RWPE1 (cell line): ENCODE measurements at regions not wholly inside any gene's neighbourhood (a gene's known extent, or its start where the extent isn't known, plus 50 kb on each side); places are given as distances from the start of the nearest gene placed in this dataset.

Experiments used
- CTCF ChIA-PET: fragments of 350-600 bp; sonication (Branson Sonifier 250); formaldehyde crosslinking; extraction: SDS; loops from one replicate; lab custom pipeline; 2021; lab: Yijun Ruan, JAX
- POLR2A ChIA-PET: fragments of 400-600 bp; formaldehyde crosslinking; extraction: SDS; loops from one replicate; lab custom pipeline; 2020; ENCODE audit warnings: antibody characterized with exemption; ENCODE audit not compliant: low non-redundant PET; lab: Yijun Ruan, JAX
- DNase-seq: peaks from one replicate; pipeline ENCODE4 v3.0.0; 2012; ENCODE audit warnings: low spot score
- H3K27ac ChIP-seq: fragments of 450-650 bp; 2 replicates; pipeline ENCODE4 v1.5.1; 2017
- CTCF ChIP-seq: fragments of 450-650 bp; conservative IDR thresholded peaks from 2 replicates; pipeline ENCODE4 v1.5.1; 2017; ENCODE audit warnings: low read depth, mild to moderate bottlenecking

- DNase-seq, result no peak
- no peak overlapping the region for H3K27ac ChIP-seq
- CTCF ChIA-PET, result no interaction called here
- no peak for TF ChIP-seq CTCF
- POLR2A ChIA-PET, result no interaction called here
Observed at GRCh38 chr2:184261818-184262217, 336.5 kb upstream of the ZNF804A start.

GRCh38 chr2:184268900-184269477 lies 329.3 kb upstream of the ZNF804A start:
- no peak overlapping the region for H3K27ac ChIP-seq
- POLR2A ChIA-PET, result no interaction called here
- CTCF ChIA-PET, result interaction anchor here (0.8 kb wide), 1 partner anchor 44 kb away, joined by 3 read pairs; no protein-coding TSS in a partner anchor
- TF ChIP-seq CTCF, result no peak
- no peak for DNase-seq

- POLR2A ChIA-PET, result no interaction called here
- H3K27ac ChIP-seq, result no peak overlapping the region
- no peak for DNase-seq
- TF ChIP-seq CTCF, result no peak
- CTCF ChIA-PET, result no interaction called here
Observed at GRCh38 chr2:184270660-184271059, 327.7 kb upstream of the ZNF804A start.

GRCh38 chr2:184272056-184272455 lies 326.3 kb upstream of the ZNF804A start:
- no peak for TF ChIP-seq CTCF
- POLR2A ChIA-PET, result no interaction called here
- CTCF ChIA-PET, result no interaction called here
- DNase-seq, result no peak
- no peak overlapping the region for H3K27ac ChIP-seq

- no peak for TF ChIP-seq CTCF
- no peak for DNase-seq
- CTCF ChIA-PET, result no interaction called here
- no peak overlapping the region for H3K27ac ChIP-seq
- POLR2A ChIA-PET, result no interaction called here
Observed at GRCh38 chr2:184294831-184295230, 303.5 kb upstream of the ZNF804A start.

GRCh38 chr2:184297085-184297484 lies 301.2 kb upstream of the ZNF804A start:
- no peak overlapping the region for H3K27ac ChIP-seq
- ChIA-PET CTCF (no interaction called here), POLR2A (no interaction called here)
- TF ChIP-seq CTCF, result no peak
- no peak for DNase-seq

GRCh38 chr2:184302506-184302905 lies 295.8 kb upstream of the ZNF804A start:
- POLR2A ChIA-PET, result no interaction called here
- CTCF ChIA-PET, result no interaction called here
- no peak for DNase-seq
- H3K27ac ChIP-seq, result no peak overlapping the region
- no peak for TF ChIP-seq CTCF
